HG03520 (cell line): ENCODE measurements at regions not wholly inside any gene's neighbourhood (a gene's known extent, or its start where the extent isn't known, plus 50 kb on each side); places are given as distances from the start of the nearest gene placed in this dataset.
"Not testable (repeated sequence)": the region's sequence is repeated elsewhere in the genome, so short reads cannot be mapped to it uniquely, and the experiment has no call there.

Experiments used
- ATAC-seq: cut with Tn5 transposase; IDR thresholded peaks from one replicate; pipeline ENCODE4 v1.9.1; 2021; ENCODE audit warnings: mild to moderate bottlenecking, moderate library complexity; ENCODE audit not compliant: unreplicated experiment

DNA sequence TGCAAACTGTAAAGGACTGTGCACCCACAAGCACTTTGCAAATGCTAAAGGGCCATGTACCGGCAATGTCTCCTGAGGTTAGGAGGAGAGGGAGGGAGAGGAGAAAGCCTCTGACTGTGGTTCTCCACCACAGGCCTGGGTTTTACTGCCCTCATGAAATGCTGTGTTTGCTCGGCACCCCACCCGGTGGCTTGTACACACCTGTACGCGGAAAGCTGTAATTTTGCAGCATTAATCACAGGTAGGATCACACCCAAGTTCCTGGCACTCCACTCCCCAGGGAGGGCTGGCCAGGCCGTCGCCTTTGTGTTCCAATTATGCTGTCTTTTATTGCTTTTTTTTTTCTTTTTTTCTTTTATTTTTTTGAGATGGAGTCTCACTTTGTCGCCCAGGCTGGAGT is 78.5 kb upstream of the MYL10 start:
- no peak for ATAC-seq

DNA sequence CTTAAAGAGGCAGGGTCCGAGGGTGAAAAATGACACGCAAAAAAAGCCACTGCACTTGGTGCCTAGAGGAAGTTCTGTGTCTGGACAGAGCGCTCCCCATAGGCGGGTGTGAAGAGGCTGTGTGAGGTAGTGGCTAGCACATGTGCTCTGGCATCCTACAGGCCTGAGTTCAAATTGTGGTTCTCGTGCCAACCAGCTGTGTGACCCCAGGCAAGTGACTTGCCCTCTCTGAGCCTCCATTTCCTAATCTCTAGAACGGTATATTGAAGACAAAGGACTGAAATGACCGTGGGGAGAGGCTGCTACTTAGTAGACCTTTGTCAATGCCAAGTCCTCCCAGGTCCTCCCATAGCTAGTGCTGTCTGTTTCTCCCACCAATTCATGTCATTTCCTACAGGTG is 79.1 kb upstream of the MYL10 start:
- ATAC-seq, result no peak

DNA sequence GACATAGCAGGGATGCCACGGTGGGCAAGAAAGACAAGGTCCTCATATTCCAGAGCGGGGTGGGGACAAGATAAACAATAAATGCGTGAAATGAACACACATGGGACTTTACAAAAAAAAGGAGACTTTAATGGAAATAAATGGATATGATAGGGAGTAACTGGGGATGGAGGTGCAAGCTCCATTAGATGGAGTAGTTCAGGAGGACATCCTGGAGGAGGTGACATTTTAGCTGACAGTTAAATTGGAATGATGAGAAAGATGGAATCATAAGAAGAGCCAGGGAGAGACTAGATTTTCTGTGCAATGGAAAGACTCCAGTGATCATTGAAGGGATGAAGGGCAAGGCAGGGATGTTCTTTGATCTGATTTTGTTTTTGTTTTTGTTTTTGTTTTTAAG is 83.6 kb upstream of the MYL10 start:
- ATAC-seq, result no peak

DNA sequence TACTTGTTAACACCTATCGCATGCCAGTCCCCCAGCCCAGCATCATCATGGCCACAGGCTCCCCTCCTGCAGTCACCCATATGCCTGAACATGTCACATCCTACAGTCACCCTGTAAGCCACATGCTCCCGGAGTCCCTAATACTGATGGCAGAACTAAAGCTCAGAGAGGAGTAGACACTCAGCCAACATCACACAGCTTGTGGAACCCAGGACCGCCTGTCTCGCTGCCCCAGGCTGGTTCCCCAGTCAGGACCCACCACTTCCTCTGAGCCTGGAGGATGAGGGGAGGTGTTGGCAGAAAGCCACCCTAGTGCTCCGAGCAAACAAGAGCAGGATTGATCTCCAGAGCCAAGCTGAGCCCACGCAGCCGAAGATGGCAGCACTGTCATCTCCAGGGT is 85.0 kb upstream of the MYL10 start:
- ATAC-seq, result no peak

DNA sequence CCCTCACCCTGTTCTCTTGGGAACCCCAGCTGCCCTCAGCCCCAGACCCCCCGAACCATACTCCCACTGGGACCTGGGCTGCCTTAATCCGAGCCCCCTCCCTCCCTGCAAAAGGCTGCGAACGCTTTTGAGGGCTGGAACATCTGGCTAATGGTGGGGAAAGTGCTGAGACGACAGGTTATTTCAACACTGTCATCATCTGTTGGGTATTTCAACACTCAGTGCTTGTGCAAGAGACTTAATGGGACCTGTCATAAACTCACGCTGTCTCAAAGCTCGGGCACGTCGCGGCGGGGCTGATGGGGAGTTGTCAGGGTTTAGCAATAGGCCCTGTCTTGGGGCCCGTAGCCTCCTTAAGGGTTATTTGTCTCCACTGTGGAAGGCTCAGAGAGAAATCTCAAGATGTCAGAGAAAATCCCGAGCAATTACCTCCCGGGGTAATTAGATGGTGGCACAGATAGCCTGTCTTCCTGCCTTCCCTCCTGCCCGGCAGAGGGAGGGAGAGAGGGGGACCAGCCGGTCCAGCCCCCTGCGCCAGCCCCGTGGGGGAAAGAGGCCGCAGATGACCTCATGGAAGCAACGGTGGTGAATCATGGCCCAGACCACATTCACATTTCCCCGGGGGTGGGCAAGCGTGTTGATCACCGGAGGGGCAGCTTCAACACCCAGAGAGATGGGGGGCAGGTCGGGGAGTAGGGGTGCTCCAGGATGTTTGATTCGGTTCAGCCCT is 88.7 kb upstream of the MYL10 start:
- no peak for ATAC-seq

DNA sequence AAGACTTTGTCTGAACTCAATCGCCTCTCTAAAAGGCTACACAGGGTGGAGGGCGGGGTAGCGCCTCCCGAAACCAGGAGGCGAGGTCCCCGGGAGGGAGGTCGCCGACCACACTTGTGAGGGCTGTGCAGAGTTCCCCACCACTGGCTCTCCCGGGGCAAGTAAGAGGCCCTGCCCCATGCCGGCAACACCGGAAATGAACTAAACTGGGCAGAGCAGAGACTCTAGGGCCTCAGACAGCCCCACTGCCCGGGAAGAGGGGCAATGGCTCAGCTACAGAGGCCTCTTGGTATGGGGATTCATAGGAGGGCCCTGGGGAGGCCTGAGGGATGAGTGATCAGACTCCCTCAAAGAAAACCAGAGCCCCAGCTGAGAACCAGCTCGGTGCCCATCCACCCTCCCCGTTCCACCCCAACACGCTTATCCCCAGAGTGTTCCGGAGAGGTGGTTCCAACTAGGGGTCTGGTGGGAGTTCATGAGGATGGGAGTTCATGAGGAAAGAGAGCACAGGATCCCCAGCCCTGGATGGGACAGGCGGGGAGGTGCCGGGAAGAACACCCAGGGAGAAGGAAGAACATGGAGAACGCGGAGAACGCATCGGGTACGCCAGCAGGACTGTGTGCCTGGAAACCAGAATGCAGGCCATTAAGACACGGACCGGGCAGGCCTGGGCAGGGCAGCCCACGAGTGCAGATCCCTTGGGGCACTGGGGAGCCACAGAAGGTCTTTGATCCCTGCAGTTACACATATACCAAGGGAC is 89.4 kb upstream of the MYL10 start:
- ATAC-seq, result no peak

DNA sequence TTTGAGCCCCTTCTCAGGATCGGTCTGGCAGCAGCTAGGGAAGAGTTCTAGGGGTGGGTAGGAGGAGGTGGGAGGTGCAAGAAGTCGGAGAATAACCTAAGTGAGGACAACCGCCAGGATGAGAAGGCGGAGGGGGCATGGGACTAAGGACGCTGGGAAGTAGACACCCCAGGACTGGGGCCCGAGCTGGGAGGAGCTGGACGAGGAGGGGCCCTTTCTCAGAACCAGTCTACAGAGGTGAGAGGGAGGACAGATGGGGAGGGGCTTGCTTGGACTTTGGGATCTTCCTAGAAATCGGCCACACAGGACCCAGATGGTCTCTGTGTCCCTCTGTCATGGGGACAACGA is 90.0 kb upstream of the MYL10 start:
- ATAC-seq, result no peak

DNA sequence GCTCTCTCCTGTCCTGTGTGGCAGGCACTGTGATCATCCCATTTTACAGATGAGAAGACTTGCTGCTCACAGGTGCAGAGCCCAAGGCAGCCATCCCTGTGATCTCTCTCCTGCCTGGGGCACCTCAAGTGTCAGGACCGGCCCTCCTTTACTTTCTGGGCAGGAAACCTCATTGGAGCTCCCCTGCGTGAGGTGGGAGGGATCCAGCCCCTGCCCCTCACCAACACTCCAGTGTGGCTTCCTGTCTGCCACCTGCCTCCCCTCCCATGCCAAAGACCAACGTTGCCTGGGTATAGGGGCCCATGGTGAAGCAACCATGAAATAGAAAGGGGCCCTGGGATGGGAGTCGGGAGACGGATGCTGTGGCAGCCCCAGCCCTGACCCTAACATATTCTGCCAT is 91.2 kb upstream of the MYL10 start:
- no peak for ATAC-seq

DNA sequence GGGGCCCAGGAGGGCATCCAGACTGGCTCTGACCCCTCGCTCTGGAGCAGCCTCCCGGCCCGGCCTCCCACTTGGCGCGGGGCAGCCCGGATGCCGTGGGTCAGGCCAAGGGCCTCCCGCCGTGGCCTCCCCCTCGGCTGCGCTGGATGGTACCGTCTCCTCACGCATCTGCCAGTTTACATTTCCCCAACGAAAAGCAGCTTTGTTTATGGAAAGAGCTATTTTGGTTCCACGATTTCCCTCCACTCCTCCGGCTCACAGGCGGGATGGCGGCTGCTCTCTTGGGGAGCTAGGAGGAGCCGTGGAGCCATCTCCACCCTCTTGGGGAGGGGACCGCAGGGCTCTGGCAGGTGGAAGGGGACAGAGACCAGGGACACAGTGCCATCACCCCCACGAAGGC is 93.2 kb upstream of the MYL10 start:
- no peak for ATAC-seq

DNA sequence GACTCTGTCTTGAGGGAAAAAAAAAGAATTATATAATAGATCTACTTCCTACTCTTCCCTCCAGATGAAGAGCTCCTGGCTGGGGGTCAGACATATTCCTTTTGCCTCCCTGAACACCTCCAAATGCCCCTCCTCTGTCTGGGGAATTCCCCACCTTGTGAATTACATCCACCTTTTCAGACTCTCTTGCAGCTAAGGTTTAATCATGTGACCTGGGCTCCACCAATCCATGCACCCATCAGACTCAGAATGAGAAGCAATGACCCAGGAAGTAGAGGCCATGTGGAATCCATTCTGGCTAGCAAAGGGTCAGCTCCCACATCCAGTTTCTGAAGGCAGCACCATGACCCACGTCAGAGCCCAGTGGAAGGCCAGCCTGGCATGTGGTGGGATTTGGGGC is 93.6 kb upstream of the CUX1 start:
- ATAC-seq, result no peak

DNA sequence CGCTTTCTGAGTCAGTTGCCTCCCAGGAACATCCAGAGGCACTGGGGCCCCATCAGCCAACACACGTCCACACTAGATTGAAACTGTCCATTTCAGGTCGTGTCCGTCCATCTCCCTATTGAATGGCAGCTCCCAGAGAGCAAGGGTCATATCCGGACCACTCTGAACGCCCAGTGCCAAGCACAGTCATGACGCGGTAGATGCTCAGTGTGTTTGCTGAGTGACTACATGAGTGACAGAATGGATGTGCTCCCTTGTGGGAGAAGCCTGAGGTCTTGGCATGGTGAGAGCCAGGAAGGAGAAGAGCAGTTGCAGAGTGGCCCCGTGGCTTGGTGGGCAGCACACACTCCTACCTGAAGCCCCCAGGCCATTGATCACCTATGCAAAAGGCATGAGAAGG is 92.5 kb upstream of the CUX1 start:
- ATAC-seq, result no peak

DNA sequence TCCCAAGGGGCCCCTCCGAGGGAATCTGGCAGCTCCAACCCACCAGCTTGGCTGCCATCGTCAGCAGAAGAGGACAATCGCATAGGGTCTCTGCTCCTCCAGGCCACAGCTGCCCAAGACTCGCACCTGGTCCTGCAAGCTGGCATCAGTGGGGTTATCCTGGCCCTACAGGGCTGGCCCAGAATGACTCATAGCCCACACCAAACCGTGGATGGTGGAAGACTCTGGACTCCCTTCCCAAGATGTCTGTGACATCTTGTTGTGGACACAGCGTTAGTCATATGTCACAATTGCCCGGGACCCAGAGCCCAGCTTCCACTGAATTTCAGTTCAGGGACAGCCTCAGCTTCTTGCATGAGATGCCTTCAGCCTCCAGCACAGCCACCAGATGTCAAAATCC is 91.5 kb upstream of the CUX1 start:
- ATAC-seq, result no peak

DNA sequence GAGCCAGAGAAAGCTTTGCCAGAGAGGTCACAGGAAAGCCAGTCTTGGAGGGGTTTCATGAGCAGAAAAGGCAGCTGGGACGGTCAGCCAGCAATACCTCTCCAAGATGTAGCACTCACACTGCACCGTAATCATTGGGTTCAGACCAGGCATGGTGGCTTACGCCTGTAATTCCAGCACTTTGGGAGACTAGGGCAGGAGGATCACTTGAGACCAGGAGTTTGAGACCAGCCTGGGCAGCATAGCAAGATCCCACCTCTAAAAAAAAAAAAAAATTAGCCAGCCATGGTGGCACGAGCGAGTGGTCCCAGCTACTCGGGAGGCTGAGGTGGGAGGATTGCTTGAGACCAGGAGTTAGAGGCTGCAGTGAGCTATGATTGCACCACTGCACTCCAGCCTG is 90.2 kb upstream of the CUX1 start:
- ATAC-seq, result no peak

DNA sequence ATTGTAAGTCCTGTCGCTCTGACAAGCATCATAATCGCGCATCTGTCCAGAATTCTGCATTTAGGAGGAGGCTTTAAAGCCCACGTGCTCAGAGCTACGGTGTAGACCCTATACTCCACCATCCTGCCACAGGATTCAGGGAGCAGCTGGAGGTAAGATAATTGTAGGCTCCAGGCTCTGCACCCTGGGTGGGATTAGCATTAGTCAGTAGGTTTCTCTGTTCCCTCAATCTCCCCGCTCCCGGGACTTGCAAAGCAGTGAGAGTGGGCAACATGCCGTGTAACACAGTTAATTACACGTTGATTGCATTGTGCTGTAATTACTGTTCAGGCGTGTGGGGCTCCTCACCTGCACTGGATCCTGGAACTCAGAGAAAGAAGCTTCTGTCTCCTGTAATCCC is 89.3 kb upstream of the CUX1 start:
- no peak for ATAC-seq

DNA sequence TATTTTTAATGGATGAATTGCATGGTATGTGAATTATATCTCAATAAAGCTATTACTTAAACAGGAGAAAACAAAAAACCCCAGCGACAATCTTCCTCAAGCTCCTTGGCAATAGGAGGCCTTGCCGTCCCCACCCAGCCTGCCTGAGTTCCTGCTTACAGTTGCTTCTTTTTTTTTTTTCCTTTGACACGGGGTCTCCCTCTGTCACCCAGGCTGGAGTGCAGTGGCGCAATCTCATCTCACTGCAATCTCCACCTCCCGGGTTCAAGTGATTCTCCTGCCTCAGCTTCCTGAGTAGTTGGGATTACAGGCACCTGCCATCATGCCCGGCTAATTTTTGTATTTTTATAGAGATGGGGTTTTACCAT is 88.6 kb upstream of the CUX1 start:
- not testable (repeated sequence) for ATAC-seq

DNA sequence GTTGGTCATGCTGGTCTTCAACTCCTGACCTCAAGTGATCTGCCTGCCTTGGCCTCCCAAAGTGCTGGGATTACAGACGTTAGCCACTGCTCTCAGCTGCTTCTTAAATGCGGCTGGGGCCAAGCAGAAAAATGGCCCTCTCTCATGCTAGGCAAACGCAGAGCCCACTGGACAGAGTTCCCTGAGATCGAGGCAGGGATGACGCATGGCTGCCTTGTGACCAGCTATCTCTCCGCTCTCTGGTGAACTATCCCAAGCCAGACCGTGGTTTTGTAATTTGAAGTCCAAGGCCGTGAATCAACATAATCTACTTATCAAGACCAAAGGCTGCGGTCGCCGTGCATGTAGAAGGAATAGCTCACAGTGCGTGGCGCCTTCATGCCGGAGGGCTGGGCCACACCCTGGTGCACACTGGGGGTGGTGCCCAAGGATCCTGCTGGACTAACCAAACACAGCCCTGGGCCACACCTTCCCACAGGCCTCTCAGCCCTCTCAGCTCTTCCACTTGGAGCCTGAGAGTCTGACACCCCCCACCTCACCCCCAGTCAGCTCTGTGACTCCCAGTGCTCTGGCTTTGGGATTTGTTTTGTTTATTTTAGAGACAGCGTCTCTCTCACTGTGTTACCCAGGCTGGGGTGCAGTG is 88.1 kb upstream of the CUX1 start:
- no peak for ATAC-seq

DNA sequence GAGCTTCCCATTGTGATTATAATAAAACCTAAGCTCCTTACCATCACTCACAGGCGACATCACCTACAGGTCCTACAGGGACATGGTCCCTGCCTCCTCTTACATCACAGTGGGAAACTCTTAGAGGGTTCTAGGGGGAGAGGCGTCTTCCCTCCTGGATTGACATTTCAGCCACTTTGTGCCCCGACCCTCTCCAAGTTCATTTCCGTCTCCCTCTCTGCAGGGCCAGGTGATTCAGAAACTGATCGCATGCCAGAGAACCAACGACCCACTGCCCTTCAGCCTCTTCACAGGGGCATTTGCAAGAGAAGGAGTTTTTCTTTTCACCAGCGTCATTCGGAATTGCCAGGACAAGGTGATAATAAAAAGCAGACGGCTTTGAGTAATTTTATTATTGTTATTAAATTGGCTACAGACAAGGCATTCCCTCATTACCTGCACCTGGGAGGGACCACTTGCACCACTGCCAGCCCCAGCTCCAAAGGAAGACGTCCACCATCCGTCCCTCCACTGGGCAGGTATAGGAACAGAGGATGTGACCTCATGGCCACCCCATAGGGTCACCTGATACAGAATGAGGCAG is 85.8 kb upstream of the CUX1 start:
- no peak for ATAC-seq

DNA sequence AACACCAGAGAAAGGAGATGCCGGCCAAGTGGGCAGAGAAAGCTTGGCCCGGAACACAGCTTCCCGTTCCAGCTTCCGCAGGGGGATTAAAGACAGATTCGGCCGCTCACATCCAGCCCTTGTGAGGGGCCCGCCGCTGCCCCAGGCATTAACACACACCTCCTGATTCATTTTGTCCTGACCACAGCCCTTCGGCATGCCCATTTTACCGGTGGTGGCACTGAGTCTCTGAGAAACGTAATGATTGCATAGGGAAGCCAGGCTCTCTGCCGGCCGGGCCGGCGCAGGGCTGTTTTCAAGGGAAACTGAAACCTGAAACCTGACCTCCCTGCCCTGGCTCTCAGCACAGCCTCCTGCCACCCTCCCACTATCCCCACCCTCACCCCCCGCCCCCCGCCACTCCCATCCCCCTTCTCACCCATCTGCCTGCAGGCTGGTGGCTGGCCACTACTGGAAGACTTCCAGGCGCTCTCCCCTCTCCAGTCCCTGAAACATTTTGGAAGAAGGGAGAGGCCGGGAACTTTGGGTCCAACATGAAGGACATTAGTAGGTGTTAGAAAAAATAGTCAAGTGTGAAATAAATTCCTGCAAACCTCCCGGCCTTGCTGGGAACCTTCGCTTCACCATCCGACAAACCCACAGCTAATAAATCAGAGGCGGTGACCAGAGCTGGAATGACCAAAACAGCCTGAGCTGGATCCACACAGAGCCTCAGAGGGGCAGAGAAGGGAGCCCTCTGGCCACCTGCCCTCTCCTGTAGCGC is 83.5 kb upstream of the CUX1 start:
- ATAC-seq, result no peak

DNA sequence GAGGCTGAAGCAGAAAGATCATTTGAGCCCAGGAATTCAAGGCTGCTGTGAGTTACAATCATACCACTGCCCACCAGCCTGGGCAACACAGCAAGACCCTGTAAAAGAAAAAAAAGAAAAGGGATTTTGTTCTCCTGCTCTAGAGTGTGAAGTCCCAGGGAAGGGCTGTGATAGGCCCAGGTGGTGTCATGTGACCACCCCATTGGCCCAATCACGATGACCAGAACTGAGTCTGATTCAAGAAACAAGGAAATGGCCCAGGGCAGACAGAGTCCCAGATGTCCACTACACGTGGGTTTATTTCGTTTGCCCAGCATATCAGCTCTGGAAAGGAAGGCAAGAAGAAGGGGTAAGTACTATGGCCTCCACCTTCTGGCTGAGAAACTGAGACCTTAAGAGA is 81.3 kb upstream of the CUX1 start:
- ATAC-seq, result no peak

DNA sequence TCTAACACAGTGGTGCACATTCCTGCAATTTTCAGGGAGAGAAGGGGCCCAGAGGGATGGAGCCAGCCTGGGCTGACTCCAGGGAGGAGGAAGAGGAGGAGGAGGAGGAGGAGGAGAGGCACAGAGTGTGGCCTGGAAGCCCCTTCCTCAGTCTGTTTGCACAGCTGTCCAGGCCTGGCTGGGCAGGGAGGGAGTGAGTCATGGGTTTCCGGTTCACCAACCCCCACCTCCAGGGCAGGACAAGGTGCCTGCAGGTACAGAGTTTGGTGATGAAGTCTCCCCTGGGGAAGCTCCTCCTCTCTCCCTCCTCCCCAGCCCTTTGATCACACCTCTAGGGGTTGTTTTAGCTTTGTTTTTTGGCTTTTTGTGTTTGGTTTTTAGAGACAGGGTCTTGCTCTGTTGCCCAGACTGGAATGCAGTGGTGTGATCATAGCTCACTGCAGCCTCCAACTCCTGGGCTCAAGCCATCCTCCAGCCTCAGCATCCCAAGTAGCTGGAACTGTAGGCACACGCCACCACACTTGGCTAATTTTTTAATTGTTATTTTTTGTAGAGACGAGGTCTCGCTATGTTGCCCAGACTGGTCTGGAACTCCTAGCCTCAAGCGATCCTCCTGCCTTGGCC is 77.5 kb upstream of the CUX1 start:
- no peak for ATAC-seq
